HCT116 (cell line): ENCODE measurements at regions not wholly inside any gene's neighbourhood (a gene's known extent, or its start where the extent isn't known, plus 50 kb on each side); places are given as distances from the start of the nearest gene placed in this dataset.

Experiments used
- CEBPB ChIP-seq: IDR thresholded peaks from 2 replicates; pipeline ENCODE4 v1.6.1; 2012; ENCODE audit warnings: low read depth
- ELF1 ChIP-seq: IDR thresholded peaks from 2 replicates; pipeline ENCODE4 v1.6.1; 2012; ENCODE audit warnings: low read depth, borderline replicate concordance
- EZH2 ChIP-seq: fragments of 200-600 bp; sonication (generic); IDR thresholded peaks from 2 replicates; pipeline ENCODE4 v1.6.1; 2017; ENCODE audit warnings: antibody characterized with exemption, mixed run types
- EZH2phosphoT487 ChIP-seq: fragments of 200-600 bp; IDR thresholded peaks from 2 replicates; pipeline ENCODE4 v1.6.1; 2018; ENCODE audit warnings: antibody characterized with exemption, borderline replicate concordance
- POLR2A ChIP-seq: IDR thresholded peaks from 2 replicates; pipeline ENCODE4 v1.7.0; 2011; ENCODE audit warnings: borderline replicate concordance; ENCODE audit not compliant: insufficient read depth, insufficient read length; ENCODE audit errors: extremely low read depth
- POLR2AphosphoS5 ChIP-seq: IDR thresholded peaks from 2 replicates; pipeline ENCODE4 v1.6.1; 2011; ENCODE audit warnings: mild to moderate bottlenecking, low read depth, low read length, moderate library complexity
- RAD21 ChIP-seq: IDR thresholded peaks from 2 replicates; pipeline ENCODE4 v1.6.1; 2012; ENCODE audit warnings: low read depth, mild to moderate bottlenecking
- SP1 ChIP-seq: IDR thresholded peaks from 2 replicates; pipeline ENCODE4 v1.6.1; 2012; ENCODE audit warnings: low read depth
- SRF ChIP-seq: IDR thresholded peaks from 2 replicates; pipeline ENCODE4 v1.6.1; 2012; ENCODE audit warnings: low read depth
- ZFX ChIP-seq: fragments of 450-650 bp; IDR thresholded peaks from 2 replicates; pipeline ENCODE4 v1.6.1; 2017
- TF ChIP-seq, protein P1 (sequence below): IDR thresholded peaks from 2 replicates; pipeline ENCODE4 v1.6.1; 2011; ENCODE audit warnings: mild to moderate bottlenecking, low read length, moderate library complexity; ENCODE audit not compliant: insufficient replicate concordance; ENCODE audit errors: extremely low read depth
- TF ChIP-seq, protein P2 (sequence below), 3 experiments: fragments of 200-600 bp in 1 of 3; sonication (generic) in 1 of 3; IDR thresholded peaks in 2 of 3; conservative IDR thresholded peaks in 1 of 3; 2 replicates each; pipeline ENCODE4 v1.5.1; 2012 to 2017; ENCODE audit warnings: low read depth in 2 of 3, low read length in 2 of 3, antibody characterized with exemption in 1 of 3, borderline replicate concordance in 1 of 3, control low read depth in 1 of 3, mild to moderate bottlenecking in 1 of 3, mixed read lengths in 1 of 3, mixed run types in 1 of 3, moderate library complexity in 1 of 3; ENCODE audit not compliant: insufficient read depth in 1 of 3
- TF ChIP-seq, protein P3 (sequence below): IDR thresholded peaks from 2 replicates; pipeline ENCODE4 v1.6.1; 2012

DNA sequence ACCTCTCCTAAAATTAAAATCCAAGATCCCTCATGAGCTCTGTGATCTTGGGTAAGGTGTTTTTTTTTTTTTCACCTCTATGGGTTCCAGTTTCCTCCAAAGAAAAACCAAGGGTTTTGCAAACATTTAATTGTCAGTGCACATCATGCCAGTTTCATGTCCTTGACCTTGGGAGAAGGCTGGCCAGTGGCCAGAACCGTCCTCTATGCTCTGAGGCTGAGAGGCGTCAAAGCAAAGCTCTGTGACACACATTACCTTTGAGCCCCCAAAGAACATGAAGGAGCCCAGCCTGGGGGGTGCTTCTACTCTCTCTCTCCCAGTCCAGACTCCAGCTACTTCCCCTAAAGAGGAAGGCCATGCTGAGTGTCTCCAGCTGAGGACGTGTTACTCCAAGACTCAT is 145.5 kb upstream of the TMEM132C start:
- TF ChIP-seq EZH2 (no peak), SRF (no peak), POLR2AphosphoS5 (no peak), SP1 (no peak), ZFX (no peak), ELF1 (no peak), CEBPB (no peak), POLR2A (no peak), RAD21 (no peak), EZH2phosphoT487 (no peak)
- TF ChIP-seq, protein P1, sequence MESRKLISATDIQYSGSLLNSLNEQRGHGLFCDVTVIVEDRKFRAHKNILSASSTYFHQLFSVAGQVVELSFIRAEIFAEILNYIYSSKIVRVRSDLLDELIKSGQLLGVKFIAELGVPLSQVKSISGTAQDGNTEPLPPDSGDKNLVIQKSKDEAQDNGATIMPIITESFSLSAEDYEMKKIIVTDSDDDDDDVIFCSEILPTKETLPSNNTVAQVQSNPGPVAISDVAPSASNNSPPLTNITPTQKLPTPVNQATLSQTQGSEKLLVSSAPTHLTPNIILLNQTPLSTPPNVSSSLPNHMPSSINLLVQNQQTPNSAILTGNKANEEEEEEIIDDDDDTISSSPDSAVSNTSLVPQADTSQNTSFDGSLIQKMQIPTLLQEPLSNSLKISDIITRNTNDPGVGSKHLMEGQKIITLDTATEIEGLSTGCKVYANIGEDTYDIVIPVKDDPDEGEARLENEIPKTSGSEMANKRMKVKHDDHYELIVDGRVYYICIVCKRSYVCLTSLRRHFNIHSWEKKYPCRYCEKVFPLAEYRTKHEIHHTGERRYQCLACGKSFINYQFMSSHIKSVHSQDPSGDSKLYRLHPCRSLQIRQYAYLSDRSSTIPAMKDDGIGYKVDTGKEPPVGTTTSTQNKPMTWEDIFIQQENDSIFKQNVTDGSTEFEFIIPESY, result no peak
- TF ChIP-seq, protein P2, sequence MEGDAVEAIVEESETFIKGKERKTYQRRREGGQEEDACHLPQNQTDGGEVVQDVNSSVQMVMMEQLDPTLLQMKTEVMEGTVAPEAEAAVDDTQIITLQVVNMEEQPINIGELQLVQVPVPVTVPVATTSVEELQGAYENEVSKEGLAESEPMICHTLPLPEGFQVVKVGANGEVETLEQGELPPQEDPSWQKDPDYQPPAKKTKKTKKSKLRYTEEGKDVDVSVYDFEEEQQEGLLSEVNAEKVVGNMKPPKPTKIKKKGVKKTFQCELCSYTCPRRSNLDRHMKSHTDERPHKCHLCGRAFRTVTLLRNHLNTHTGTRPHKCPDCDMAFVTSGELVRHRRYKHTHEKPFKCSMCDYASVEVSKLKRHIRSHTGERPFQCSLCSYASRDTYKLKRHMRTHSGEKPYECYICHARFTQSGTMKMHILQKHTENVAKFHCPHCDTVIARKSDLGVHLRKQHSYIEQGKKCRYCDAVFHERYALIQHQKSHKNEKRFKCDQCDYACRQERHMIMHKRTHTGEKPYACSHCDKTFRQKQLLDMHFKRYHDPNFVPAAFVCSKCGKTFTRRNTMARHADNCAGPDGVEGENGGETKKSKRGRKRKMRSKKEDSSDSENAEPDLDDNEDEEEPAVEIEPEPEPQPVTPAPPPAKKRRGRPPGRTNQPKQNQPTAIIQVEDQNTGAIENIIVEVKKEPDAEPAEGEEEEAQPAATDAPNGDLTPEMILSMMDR (IDR thresholded peaks at IDR 0.05 in 2 of 3, conservative IDR thresholded peaks at IDR 0.05 in 1 of 3; ENCODE audit: borderline replicate concordance in 1 of 3, insufficient read depth in 1 of 3, low read depth in 2 of 3, low read length in 2 of 3), result no peak
- TF ChIP-seq, protein P3, sequence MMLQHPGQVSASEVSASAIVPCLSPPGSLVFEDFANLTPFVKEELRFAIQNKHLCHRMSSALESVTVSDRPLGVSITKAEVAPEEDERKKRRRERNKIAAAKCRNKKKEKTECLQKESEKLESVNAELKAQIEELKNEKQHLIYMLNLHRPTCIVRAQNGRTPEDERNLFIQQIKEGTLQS, result no peak
